Adrenal gland (tissue), 9 donors: ENCODE measurements at regions not wholly inside any gene's neighbourhood (a gene's known extent, or its start where the extent isn't known, plus 50 kb on each side); places are given as distances from the start of the nearest gene placed in this dataset.

Experiments used
- DNase-seq, 7 donors: peaks; one replicate each; pipeline ENCODE4 v3.0.0-alpha.2; 2019 to 2020
- H3K27ac ChIP-seq, 5 donors: fragments of 200-600 bp; sonication (generic) in 4 of 5; 1 replicate in 3 of 5; 2 replicates in 2 of 5; pipeline versions ENCODE4 v1.5.1 to v1.8.0; 2016 to 2020; ENCODE audit warnings: mild to moderate bottlenecking in 1 of 5
- H3K27me3 ChIP-seq: fragments of 200-600 bp; 2 replicates; pipeline ENCODE4 v1.8.0; 2021
- H3K36me3 ChIP-seq, 2 donors: fragments of 200-600 bp; replicated peaks in 1 of 2; 1 replicate in 1 of 2; 2 replicates in 1 of 2; pipeline versions ENCODE4 v1.5.1 to v1.8.0; 2018 to 2022
- H3K4me1 ChIP-seq, 2 donors: fragments of 200-600 bp; replicated peaks in 1 of 2; 1 replicate in 1 of 2; 2 replicates in 1 of 2; pipeline versions ENCODE4 v1.5.1 to v1.8.0; 2018 to 2021
- H3K4me3 ChIP-seq, 4 donors: fragments of 200-600 bp; sonication (generic) in 3 of 4; one replicate each; pipeline ENCODE4 v1.5.1; 2016 to 2018
- H3K9me3 ChIP-seq, 3 donors: fragments of 200-600 bp; sonication (generic) in 1 of 3; replicated peaks in 1 of 3; 1 replicate in 2 of 3; 2 replicates in 1 of 3; pipeline versions ENCODE4 v1.5.1 to v1.8.0; 2016 to 2021
- POLR2A ChIP-seq, 2 donors: fragments of 450-650 bp; IDR thresholded peaks; one replicate each; pipeline ENCODE4 v1.6.1; 2017; ENCODE audit warnings: antibody characterized with exemption in 2 of 2, mild to moderate bottlenecking in 2 of 2, moderate library complexity in 1 of 2
- whole genome bisulfite sequencing, 4 donors: extraction: QIAGEN DNeasy Blood & Tissue Kit in 2 of 4; methylation state at CpG; one replicate each; pipeline versions ENCODE4 v1.1.5 to v1.1.7; 2013 to 2017; 5-methylcytosine and 5-hydroxymethylcytosine counted together
- intact Hi-C, 2 donors: fragments of 100-400 bp; cut with DNase I; formaldehyde crosslinking; loops; one replicate each; pipeline versions ENCODE4 v1.14.1 to v1.15.0; 2022 to 2023
- TF ChIP-seq, protein P1 (sequence below), 6 experiments: fragments of 450-650 bp in 4 of 6; fragments of 200-600 bp in 2 of 6; sonication (generic) in 1 of 6; IDR thresholded peaks; 1 replicate in 5 of 6; 2 replicates in 1 of 6; pipeline versions ENCODE4 v1.5.1 to v1.8.0; 2016 to 2021; ENCODE audit warnings: antibody characterized with exemption in 6 of 6, mild to moderate bottlenecking in 2 of 6, moderate library complexity in 1 of 6
- donor health status: healthy with polysubstance abuse.
- donor health status: Bipolar disorder and iron deficiency.
- donor health status: DM: yes; HTN: yes; CAD: no.
- donor health status: DM: no; HTN: no; CAD: no.
- donor health status: DM: no; HTN: no; CAD: no.

DNA sequence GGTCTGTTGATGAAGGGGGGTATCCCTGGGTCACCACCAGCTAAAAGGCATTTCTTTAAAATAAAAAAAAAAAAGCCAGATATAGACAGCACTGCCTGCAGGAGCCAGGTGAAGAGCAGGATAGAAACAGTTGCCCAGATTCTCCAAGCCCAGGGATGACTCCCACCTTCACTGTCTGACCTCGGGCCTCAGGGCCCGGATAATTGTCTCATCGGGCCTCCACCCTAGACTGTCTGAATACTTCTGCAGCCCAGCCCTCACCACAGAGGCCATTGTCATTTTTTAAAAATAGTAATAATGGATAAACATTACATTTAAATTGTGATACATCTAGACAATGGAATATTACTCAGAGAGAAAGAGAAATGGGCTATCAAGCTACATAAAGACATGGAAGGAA is 92.8 kb upstream of the TNRC6C start:
- Histone ChIP-seq H3K36me3 (no peaks in the 10 kb centered on the region), H3K4me1 (peaks cover 0 to 9% of the 10 kb centered on the region in 2 donors), H3K9me3 (no peaks in the 10 kb centered on the region), H3K27me3 (no peaks in the 10 kb centered on the region), H3K4me3 (no peak overlapping the region), H3K27ac (no peak overlapping the region)
- WGBS, 4 donors, result 70 to 88% (median 79%) methylated on average over 3 of the region's 3 CpGs
- TF ChIP-seq, protein P1, sequence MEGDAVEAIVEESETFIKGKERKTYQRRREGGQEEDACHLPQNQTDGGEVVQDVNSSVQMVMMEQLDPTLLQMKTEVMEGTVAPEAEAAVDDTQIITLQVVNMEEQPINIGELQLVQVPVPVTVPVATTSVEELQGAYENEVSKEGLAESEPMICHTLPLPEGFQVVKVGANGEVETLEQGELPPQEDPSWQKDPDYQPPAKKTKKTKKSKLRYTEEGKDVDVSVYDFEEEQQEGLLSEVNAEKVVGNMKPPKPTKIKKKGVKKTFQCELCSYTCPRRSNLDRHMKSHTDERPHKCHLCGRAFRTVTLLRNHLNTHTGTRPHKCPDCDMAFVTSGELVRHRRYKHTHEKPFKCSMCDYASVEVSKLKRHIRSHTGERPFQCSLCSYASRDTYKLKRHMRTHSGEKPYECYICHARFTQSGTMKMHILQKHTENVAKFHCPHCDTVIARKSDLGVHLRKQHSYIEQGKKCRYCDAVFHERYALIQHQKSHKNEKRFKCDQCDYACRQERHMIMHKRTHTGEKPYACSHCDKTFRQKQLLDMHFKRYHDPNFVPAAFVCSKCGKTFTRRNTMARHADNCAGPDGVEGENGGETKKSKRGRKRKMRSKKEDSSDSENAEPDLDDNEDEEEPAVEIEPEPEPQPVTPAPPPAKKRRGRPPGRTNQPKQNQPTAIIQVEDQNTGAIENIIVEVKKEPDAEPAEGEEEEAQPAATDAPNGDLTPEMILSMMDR (IDR thresholded peaks at IDR 0.05), result no peak
- TF ChIP-seq POLR2A (IDR thresholded peaks at IDR 0.05), result no peak
- DNase-seq, result no peak
- intact Hi-C loops, result no loop called here

DNA sequence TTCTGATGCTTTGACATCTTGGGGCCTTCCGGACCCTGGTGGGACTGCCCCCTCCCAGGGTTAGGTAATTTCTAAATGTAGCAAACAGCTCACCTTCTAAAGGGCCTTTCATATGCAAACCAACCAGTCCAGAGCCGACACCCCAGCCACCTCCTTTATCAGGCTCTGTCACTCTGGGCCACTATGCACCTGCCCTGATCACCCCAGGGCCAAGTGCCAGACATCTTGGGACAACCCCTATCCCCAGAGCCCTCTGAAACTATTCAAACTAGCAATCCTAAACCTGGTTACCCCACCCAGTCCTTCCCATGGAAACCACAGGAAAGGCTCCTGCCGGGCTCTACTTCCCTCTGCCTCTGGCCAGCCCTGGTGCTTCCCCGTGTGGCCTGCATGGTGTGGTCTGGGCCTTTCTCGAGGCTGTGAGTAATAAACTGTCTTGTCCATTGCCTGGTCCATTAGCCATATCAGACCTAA is 91.2 kb upstream of the TNRC6C start:
- no peaks in the 10 kb centered on the region for H3K27me3 ChIP-seq
- no peaks in the 10 kb centered on the region for H3K36me3 ChIP-seq
- H3K27ac ChIP-seq, result no peak overlapping the region
- 72 to 80% (median 78%) methylated on average over 5 of the region's 5 CpGs for WGBS, 4 donors
- intact Hi-C loops, result no loop called here
- no peaks in the 10 kb centered on the region for H3K9me3 ChIP-seq
- no peak for DNase-seq
- H3K4me3 ChIP-seq, result no peak overlapping the region
- no peak for TF ChIP-seq POLR2A (IDR thresholded peaks at IDR 0.05)
- TF ChIP-seq, protein P1 (IDR thresholded peaks at IDR 0.05), result no peak
- H3K4me1 ChIP-seq, result peaks cover 0 to 9% of the 10 kb centered on the region in 2 donors

DNA sequence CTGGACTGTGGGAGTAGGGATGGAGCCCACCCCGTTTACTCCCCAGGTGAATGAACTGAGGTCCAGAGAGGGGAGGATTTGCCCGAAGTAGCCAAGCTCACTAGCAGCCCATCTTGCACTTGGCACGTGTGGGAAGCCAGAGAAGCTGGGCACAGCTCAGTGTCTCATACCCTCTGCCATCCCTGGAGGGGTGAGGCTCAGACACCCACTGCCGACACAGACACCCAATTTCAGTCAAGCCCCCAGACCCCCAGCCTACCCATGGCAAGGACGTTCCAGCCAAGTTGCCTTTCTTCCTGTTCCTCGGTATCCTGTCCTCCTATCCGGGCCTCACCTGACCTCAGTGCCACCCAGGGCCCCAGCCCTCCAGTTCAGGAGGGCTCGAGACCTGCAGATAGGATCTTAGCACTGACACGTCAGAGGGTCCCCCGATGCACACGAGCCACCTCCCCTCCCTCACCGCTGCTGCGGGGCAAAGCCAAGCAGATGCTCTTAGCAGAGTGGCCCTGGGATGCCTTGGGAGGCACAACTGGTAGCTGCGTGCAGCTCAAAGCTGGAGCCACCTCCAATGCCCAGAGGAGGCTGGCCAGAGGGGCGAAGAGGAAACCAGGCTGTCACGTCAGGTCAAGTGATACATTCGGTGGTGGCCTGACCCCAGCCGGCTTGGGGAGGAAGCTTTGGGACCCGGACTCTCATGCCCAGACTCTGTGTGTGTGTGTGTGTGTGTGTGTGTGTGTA is 90.4 kb upstream of the TNRC6C start:
- TF ChIP-seq, protein P1 (IDR thresholded peaks at IDR 0.05), result no peak
- TF ChIP-seq POLR2A (IDR thresholded peaks at IDR 0.05), result no peak
- Histone ChIP-seq H3K4me3 (no peak overlapping the region), H3K9me3 (no peaks in the 10 kb centered on the region), H3K36me3 (no peaks in the 10 kb centered on the region), H3K27ac (no peak overlapping the region), H3K27me3 (no peaks in the 10 kb centered on the region), H3K4me1 (peaks cover 0 to 9% of the 10 kb centered on the region in 2 donors)
- 83 to 90% (median 87%) methylated on average over 14 to 19 of the region's 19 CpGs for WGBS, 4 donors
- DNase-seq, result no peak
- intact Hi-C loops, result no loop called here

DNA sequence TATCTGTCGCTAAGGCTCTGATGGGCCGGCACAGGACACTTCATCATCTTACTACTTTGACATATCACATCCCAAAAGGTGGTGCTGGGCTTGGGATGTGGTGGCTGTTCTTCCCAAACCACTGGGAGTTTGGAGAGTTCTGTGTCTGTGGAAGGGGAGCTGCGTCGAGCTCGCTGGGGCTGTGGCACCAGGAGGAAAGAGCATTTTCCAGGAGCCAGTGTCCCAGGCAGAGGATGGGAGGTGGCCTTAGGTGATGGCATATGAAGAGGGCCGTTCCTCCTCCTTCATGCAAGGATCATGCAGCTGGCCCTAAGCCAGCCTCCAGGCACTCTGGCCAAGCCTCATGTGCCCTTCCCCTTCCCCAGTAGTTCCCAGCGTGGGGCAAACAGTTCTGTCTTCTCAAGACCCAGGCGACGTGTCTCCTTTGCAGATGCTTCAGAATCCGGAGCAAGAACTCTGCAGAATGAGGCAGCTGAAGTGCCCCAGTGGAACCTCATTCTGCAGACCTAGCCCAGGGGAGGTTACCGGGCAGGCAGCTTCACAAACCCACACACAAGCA is 89.4 kb upstream of the TNRC6C start:
- H3K27ac ChIP-seq, result no peak overlapping the region
- H3K4me1 ChIP-seq, result peaks cover 0 to 4% of the 10 kb centered on the region in 2 donors
- TF ChIP-seq, protein P1 (IDR thresholded peaks at IDR 0.05), result no peak
- no peak for TF ChIP-seq POLR2A (IDR thresholded peaks at IDR 0.05)
- H3K9me3 ChIP-seq, result no peaks in the 10 kb centered on the region
- DNase-seq, result no peak
- H3K4me3 ChIP-seq, result no peak overlapping the region
- no peaks in the 10 kb centered on the region for H3K36me3 ChIP-seq
- no peaks in the 10 kb centered on the region for H3K27me3 ChIP-seq
- intact Hi-C loops, result no loop called here
- 68 to 81% (median 74%) methylated on average over 9 to 11 of the region's 11 CpGs for WGBS, 4 donors
